ENCODE measurements at regions not wholly inside any gene's neighbourhood (a gene's known extent, or its start where the extent isn't known, plus 50 kb on each side); places are given as distances from the start of the nearest gene placed in this dataset.

DNA sequence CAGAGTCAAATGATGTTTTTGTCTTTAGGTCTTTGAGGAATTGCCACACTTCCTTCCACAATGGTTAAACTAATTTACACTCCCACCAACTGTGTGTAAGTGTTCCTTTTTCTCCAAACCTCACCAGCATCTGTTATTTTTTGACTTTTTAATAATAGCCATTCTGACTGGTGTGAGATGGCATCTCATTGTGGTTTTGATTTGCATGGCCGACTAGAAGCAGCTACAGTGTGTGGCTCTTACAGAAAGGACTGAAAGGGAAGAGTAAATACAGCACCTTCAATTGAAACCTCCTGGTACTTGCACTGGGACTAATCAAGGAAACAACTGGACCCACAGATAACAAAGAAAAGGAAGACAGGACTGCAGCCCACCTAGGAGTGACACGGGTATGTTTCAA lies 668.0 kb upstream of the RGS18 start:
- Histone ChIP-seq H3K27me3 (ENCODE audit: control insufficient read depth, insufficient read depth, low read length) (no peaks in the 10 kb centered on the region), H3K4me1 (ENCODE audit: control insufficient read depth, extremely low read depth, insufficient read depth, low read length) (no peaks in the 10 kb centered on the region), H3K27ac (ENCODE audit: insufficient read depth, low read length) (no peak overlapping the region), H3K9me3 (ENCODE audit: control insufficient read depth, insufficient read depth, low read depth, low read length) (no peaks in the 10 kb centered on the region), H3K79me2 (ENCODE audit: control insufficient read depth, insufficient read depth, low read length) (no peaks in the 10 kb centered on the region), H4K20me1 (ENCODE audit: control insufficient read depth, extremely low read depth, insufficient read depth, low read length) (no peaks in the 10 kb centered on the region), H3K4me3 (replicated peaks in 1 of 4; ENCODE audit: control extremely low read depth in 1 of 4, insufficient read depth in 1 of 4, low read depth in 3 of 4, low read length in 4 of 4) (no peak overlapping the region), H3K4me2 (ENCODE audit: extremely low read depth, insufficient read depth, low read length) (no peak overlapping the region), H3K36me3 (ENCODE audit: control insufficient read depth, insufficient read depth, low read length) (no peaks in the 10 kb centered on the region), H3K9ac (ENCODE audit: insufficient read depth, low read length) (no peak overlapping the region), H2AFZ (ENCODE audit: low read length) (no peak overlapping the region)
- TF ChIP-seq EZH2 (IDR thresholded peaks at IDR 0.05; ENCODE audit: low read length, missing control alignments), result no peak
- TF ChIP-seq, protein P1, sequence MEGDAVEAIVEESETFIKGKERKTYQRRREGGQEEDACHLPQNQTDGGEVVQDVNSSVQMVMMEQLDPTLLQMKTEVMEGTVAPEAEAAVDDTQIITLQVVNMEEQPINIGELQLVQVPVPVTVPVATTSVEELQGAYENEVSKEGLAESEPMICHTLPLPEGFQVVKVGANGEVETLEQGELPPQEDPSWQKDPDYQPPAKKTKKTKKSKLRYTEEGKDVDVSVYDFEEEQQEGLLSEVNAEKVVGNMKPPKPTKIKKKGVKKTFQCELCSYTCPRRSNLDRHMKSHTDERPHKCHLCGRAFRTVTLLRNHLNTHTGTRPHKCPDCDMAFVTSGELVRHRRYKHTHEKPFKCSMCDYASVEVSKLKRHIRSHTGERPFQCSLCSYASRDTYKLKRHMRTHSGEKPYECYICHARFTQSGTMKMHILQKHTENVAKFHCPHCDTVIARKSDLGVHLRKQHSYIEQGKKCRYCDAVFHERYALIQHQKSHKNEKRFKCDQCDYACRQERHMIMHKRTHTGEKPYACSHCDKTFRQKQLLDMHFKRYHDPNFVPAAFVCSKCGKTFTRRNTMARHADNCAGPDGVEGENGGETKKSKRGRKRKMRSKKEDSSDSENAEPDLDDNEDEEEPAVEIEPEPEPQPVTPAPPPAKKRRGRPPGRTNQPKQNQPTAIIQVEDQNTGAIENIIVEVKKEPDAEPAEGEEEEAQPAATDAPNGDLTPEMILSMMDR (conservative IDR thresholded peaks at IDR 0.05 in 1 of 2, IDR thresholded peaks at IDR 0.05 in 1 of 2; ENCODE audit: low read depth in 1 of 2, low read length in 2 of 2), result no peak
- no peak for DNase-seq (ENCODE audit: low read depth in 2 of 2)

DNA sequence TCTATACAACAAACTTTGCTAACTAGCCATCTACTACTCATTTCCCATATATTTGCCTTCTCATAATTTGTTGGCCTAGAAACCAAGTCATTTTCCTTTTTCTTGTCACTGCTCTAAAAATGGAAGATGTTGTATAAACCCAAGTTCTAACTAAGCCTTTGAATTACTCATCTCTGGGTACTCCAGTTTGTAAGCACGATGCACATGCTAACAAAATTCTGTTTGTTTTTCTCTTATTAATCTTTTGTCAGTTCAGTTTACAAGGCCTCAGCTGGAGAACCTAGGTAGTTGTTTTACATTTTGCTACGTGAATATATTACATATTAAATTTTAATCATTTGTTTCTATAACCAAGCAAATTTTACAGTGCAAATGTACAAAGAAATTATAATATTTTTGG lies 663.2 kb upstream of the RGS18 start:
- H3K9ac ChIP-seq (ENCODE audit: insufficient read depth, low read length), result no peak overlapping the region
- H3K79me2 ChIP-seq (ENCODE audit: control insufficient read depth, insufficient read depth, low read length), result no peaks in the 10 kb centered on the region
- no peak overlapping the region for H3K4me3 ChIP-seq (replicated peaks in 1 of 4; ENCODE audit: control extremely low read depth in 1 of 4, insufficient read depth in 1 of 4, low read depth in 3 of 4, low read length in 4 of 4)
- no peaks in the 10 kb centered on the region for H4K20me1 ChIP-seq (ENCODE audit: control insufficient read depth, extremely low read depth, insufficient read depth, low read length)
- no peak for TF ChIP-seq EZH2 (IDR thresholded peaks at IDR 0.05; ENCODE audit: low read length, missing control alignments)
- TF ChIP-seq, protein P1 (conservative IDR thresholded peaks at IDR 0.05 in 1 of 2, IDR thresholded peaks at IDR 0.05 in 1 of 2; ENCODE audit: low read depth in 1 of 2, low read length in 2 of 2), result no peak
- no peak for DNase-seq (ENCODE audit: low read depth in 2 of 2)
- no peak overlapping the region for H3K4me2 ChIP-seq (ENCODE audit: extremely low read depth, insufficient read depth, low read length)
- no peaks in the 10 kb centered on the region for H3K9me3 ChIP-seq (ENCODE audit: control insufficient read depth, insufficient read depth, low read depth, low read length)
- H3K4me1 ChIP-seq (ENCODE audit: control insufficient read depth, extremely low read depth, insufficient read depth, low read length), result no peaks in the 10 kb centered on the region
- H3K27ac ChIP-seq (ENCODE audit: insufficient read depth, low read length), result no peak overlapping the region
- no peak overlapping the region for H2AFZ ChIP-seq (ENCODE audit: low read length)
- no peaks in the 10 kb centered on the region for H3K36me3 ChIP-seq (ENCODE audit: control insufficient read depth, insufficient read depth, low read length)
- H3K27me3 ChIP-seq (ENCODE audit: control insufficient read depth, insufficient read depth, low read length), result no peaks in the 10 kb centered on the region

DNA sequence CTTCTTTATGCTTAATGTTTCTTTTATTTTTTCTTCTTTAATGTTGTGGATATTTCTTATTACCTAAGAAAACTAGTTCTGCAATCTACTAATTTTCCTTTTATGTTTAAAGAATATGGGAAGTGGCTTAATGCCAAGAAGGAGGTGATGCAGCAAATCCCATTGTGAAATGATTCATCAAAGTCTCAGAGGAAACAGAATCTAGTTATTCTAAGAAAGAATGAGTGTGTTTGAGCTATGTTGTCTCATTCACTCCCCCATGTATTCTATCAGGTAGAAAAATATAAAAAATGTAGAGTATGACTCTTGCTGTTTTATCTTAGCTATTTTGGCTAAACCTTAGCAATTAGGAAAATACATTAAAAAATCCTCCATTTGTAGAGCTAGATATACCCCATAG lies 659.9 kb upstream of the RGS18 start:
- Histone ChIP-seq H3K4me2 (ENCODE audit: extremely low read depth, insufficient read depth, low read length) (no peak overlapping the region), H3K9ac (ENCODE audit: insufficient read depth, low read length) (no peak overlapping the region), H4K20me1 (ENCODE audit: control insufficient read depth, extremely low read depth, insufficient read depth, low read length) (no peaks in the 10 kb centered on the region), H3K79me2 (ENCODE audit: control insufficient read depth, insufficient read depth, low read length) (no peaks in the 10 kb centered on the region), H3K27me3 (ENCODE audit: control insufficient read depth, insufficient read depth, low read length) (no peaks in the 10 kb centered on the region), H2AFZ (ENCODE audit: low read length) (no peak overlapping the region), H3K4me3 (replicated peaks in 1 of 4; ENCODE audit: control extremely low read depth in 1 of 4, insufficient read depth in 1 of 4, low read depth in 3 of 4, low read length in 4 of 4) (no peak overlapping the region), H3K27ac (ENCODE audit: insufficient read depth, low read length) (no peak overlapping the region), H3K36me3 (ENCODE audit: control insufficient read depth, insufficient read depth, low read length) (no peaks in the 10 kb centered on the region), H3K4me1 (ENCODE audit: control insufficient read depth, extremely low read depth, insufficient read depth, low read length) (no peaks in the 10 kb centered on the region), H3K9me3 (ENCODE audit: control insufficient read depth, insufficient read depth, low read depth, low read length) (no peaks in the 10 kb centered on the region)
- TF ChIP-seq, protein P1 (conservative IDR thresholded peaks at IDR 0.05 in 1 of 2, IDR thresholded peaks at IDR 0.05 in 1 of 2; ENCODE audit: low read depth in 1 of 2, low read length in 2 of 2), result no peak
- TF ChIP-seq EZH2 (IDR thresholded peaks at IDR 0.05; ENCODE audit: low read length, missing control alignments), result no peak
- DNase-seq (ENCODE audit: low read depth in 2 of 2), result peak; percentile 9 to 44

All from fibroblast of lung (primary cell).